ENCODE measurements at regions not wholly inside any gene's neighbourhood (a gene's known extent, or its start where the extent isn't known, plus 50 kb on each side); places are given as distances from the start of the nearest gene placed in this dataset.
A peak's percentile ranks its signal among the peaks of the same experiment; 100 is the strongest.
"Not testable (repeated sequence)": the region's sequence is repeated elsewhere in the genome, so short reads cannot be mapped to it uniquely, and the experiment has no call there.

GRCh38 chr1:148385371-148386030 is 97.6 kb downstream of the PPIAL4G start:
- DNase-seq = no peak

GRCh38 chr1:148383966-148384365 is 99.1 kb downstream of the PPIAL4G start:
- DNase-seq = no peak

GRCh38 chr1:148379697-148380096 is 103.4 kb downstream of the PPIAL4G start:
- DNase-seq = no peak

- no peak for DNase-seq
These were observed 104.0 kb downstream of the PPIAL4G start for GRCh38 chr1:148379170-148379500.

GRCh38 chr1:148377992-148378391 is 105.1 kb downstream of the PPIAL4G start:
- not testable (repeated sequence) for DNase-seq

GRCh38 chr1:148377045-148377444 is 106.1 kb downstream of the PPIAL4G start:
- not testable (repeated sequence) for DNase-seq

- DNase-seq = no peak
These were observed 109.0 kb downstream of the PPIAL4G start for GRCh38 chr1:148374101-148374500.

GRCh38 chr1:148373192-148373925 is 109.7 kb downstream of the PPIAL4G start:
- DNase-seq = no peak

- peak; percentile 30 for DNase-seq
These were observed 110.4 kb downstream of the PPIAL4G start for GRCh38 chr1:148372731-148373130.

GRCh38 chr1:148372051-148372726 is 110.9 kb downstream of the PPIAL4G start:
- not testable (repeated sequence) for DNase-seq

GRCh38 chr1:148371551-148371994 is 111.5 kb downstream of the PPIAL4G start:
- DNase-seq = peak; percentile 69

- DNase-seq = peak; percentile 44
These were observed 112.4 kb downstream of the PPIAL4G start for GRCh38 chr1:148370661-148371060.

GRCh38 chr1:148367596-148367995 is 115.5 kb downstream of the PPIAL4G start:
- no peak for DNase-seq

GRCh38 chr1:148366136-148366753 is 116.9 kb downstream of the PPIAL4G start:
- not testable (repeated sequence) for DNase-seq

GRCh38 chr1:148365151-148365550 is 118.0 kb downstream of the PPIAL4G start:
- not testable (repeated sequence) for DNase-seq

GRCh38 chr1:148363979-148364378 is 119.1 kb downstream of the PPIAL4G start:
- DNase-seq = not testable (repeated sequence)

- no peak for DNase-seq
These were observed 119.7 kb downstream of the PPIAL4G start for GRCh38 chr1:148363439-148363810.

- DNase-seq = no peak
These were observed 120.3 kb downstream of the PPIAL4G start for GRCh38 chr1:148362626-148363438.

GRCh38 chr1:148362216-148362611 is 120.9 kb downstream of the PPIAL4G start:
- DNase-seq = no peak

- DNase-seq = peak; percentile 35
These were observed 121.5 kb downstream of the PPIAL4G start for GRCh38 chr1:148361427-148362215.

- DNase-seq = no peak
These were observed 126.1 kb downstream of the PPIAL4G start for GRCh38 chr1:148357037-148357436.

- DNase-seq = peak; percentile 75
These were observed 127.1 kb downstream of the PPIAL4G start for GRCh38 chr1:148355976-148356375.
